ENCODE measurements at regions not wholly inside any gene's neighbourhood (a gene's known extent, or its start where the extent isn't known, plus 50 kb on each side); places are given as distances from the start of the nearest gene placed in this dataset.

DNA sequence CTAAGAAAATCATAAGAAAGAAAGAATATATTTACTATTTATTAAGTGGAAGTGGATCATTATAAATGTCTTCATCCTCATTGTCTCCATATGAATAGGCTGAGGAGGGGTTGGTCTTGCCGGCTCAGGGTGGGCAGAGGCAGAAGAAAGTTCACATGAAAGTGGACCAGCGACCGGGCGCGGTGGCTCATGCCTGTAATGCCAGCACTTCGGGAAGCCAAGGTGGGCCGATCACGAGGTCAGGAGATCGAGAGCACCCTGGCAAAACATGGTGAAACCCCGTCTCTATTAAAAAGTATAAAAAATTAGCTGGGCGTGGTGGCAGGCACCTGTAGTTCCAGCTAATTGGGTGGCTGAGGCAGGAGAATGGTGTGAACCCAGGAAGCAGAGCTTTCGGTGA lies 1145.4 kb downstream of the STIM2 start:
- TF ChIP-seq, protein P1, sequence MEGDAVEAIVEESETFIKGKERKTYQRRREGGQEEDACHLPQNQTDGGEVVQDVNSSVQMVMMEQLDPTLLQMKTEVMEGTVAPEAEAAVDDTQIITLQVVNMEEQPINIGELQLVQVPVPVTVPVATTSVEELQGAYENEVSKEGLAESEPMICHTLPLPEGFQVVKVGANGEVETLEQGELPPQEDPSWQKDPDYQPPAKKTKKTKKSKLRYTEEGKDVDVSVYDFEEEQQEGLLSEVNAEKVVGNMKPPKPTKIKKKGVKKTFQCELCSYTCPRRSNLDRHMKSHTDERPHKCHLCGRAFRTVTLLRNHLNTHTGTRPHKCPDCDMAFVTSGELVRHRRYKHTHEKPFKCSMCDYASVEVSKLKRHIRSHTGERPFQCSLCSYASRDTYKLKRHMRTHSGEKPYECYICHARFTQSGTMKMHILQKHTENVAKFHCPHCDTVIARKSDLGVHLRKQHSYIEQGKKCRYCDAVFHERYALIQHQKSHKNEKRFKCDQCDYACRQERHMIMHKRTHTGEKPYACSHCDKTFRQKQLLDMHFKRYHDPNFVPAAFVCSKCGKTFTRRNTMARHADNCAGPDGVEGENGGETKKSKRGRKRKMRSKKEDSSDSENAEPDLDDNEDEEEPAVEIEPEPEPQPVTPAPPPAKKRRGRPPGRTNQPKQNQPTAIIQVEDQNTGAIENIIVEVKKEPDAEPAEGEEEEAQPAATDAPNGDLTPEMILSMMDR (IDR thresholded peaks at IDR 0.05) = no peak
- TF ChIP-seq POLR2A (IDR thresholded peaks at IDR 0.05) = no peak
